ENCODE measurements at regions not wholly inside any gene's neighbourhood (a gene's known extent, or its start where the extent isn't known, plus 50 kb on each side); places are given as distances from the start of the nearest gene placed in this dataset.

DNA sequence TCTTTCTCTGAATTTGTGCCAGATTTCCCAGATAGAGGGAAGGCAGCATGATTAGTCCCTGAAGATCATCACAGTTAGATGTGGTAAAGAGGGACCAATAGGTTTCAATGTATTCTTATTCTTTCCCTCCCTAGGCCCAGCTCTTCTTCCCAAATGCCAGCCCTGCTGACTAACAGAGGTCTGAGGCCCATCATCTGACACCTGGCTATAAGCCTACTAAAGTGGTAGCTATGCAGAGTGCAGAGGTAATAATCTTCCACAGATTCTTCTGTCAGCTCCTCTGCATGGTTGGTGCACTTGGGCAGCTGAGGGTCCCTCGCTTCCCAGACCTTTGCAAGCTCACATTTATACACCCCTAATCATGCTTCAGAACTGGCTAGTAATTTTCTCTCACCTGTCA lies 63.7 kb upstream of the PZP start:
- TF ChIP-seq, protein P1, sequence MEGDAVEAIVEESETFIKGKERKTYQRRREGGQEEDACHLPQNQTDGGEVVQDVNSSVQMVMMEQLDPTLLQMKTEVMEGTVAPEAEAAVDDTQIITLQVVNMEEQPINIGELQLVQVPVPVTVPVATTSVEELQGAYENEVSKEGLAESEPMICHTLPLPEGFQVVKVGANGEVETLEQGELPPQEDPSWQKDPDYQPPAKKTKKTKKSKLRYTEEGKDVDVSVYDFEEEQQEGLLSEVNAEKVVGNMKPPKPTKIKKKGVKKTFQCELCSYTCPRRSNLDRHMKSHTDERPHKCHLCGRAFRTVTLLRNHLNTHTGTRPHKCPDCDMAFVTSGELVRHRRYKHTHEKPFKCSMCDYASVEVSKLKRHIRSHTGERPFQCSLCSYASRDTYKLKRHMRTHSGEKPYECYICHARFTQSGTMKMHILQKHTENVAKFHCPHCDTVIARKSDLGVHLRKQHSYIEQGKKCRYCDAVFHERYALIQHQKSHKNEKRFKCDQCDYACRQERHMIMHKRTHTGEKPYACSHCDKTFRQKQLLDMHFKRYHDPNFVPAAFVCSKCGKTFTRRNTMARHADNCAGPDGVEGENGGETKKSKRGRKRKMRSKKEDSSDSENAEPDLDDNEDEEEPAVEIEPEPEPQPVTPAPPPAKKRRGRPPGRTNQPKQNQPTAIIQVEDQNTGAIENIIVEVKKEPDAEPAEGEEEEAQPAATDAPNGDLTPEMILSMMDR (IDR thresholded peaks at IDR 0.05), result no peak
- no peak for TF ChIP-seq POLR2A (IDR thresholded peaks at IDR 0.05; ENCODE audit: low read length)
- TF ChIP-seq, protein P2, sequence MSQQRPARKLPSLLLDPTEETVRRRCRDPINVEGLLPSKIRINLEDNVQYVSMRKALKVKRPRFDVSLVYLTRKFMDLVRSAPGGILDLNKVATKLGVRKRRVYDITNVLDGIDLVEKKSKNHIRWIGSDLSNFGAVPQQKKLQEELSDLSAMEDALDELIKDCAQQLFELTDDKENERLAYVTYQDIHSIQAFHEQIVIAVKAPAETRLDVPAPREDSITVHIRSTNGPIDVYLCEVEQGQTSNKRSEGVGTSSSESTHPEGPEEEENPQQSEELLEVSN (IDR thresholded peaks at IDR 0.05; ENCODE audit: borderline replicate concordance, low read depth), result no peak

Measured in A549 (cell line).